GM18870 (cell line): ENCODE measurements at regions not wholly inside any gene's neighbourhood (a gene's known extent, or its start where the extent isn't known, plus 50 kb on each side); places are given as distances from the start of the nearest gene placed in this dataset.

Experiments
- ATAC-seq: cut with Tn5 transposase; IDR thresholded peaks from one replicate; pipeline ENCODE4 v1.9.1; 2021; ENCODE audit warnings: moderate library complexity; ENCODE audit not compliant: unreplicated experiment

DNA sequence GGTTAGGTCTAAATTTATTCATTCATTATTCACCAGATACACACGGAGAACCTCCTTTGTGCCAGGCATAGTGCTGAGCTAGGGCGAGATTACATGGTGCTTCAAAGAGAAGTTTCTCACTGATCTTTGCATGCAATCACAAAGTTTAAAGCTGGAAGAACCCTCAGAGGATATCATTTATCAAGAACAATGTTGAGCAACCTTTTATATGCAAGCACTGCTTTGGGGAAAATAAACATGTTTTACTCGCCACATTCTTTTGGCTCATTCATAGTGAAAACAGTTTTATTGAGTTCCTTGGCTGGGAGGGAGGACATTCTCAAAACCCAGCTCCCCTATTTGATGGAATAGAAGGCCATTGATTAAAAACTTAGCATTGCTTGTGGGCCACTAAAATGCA lies 49.8 kb upstream of the XYLT1 start:
- ATAC-seq, result no peak
